SK-N-SH (cell line): ENCODE measurements at regions not wholly inside any gene's neighbourhood (a gene's known extent, or its start where the extent isn't known, plus 50 kb on each side); places are given as distances from the start of the nearest gene placed in this dataset.
A peak's percentile ranks its signal among the peaks of the same experiment; 100 is the strongest.

ENCODE experiments used
- CTCF ChIA-PET: fragments of 300-600, 350-600 bp; formaldehyde crosslinking; extraction: SDS; loops from one replicate; lab custom pipeline; 2021; lab: Yijun Ruan, JAX
- POLR2A ChIA-PET: fragments of 350-600 bp; sonication (Branson Sonifier 250); formaldehyde crosslinking; extraction: SDS; loops from one replicate; lab custom pipeline; 2020; ENCODE audit warnings: antibody characterized with exemption, inconsistent platforms; lab: Yijun Ruan, JAX
- DNase-seq: peaks from one replicate; pipeline ENCODE4 v3.0.0; 2012
- H2AFZ ChIP-seq: fragments of 200-600 bp; sonication (generic); 2 replicates; pipeline ENCODE4 v1.8.1; 2016; ENCODE audit warnings: antibody characterized with exemption, mild to moderate bottlenecking, low read depth
- H3F3A ChIP-seq: fragments of 200-600 bp; sonication (generic); replicated peaks from 2 replicates; pipeline ENCODE3; 2016; ENCODE audit warnings: antibody characterized with exemption, mild to moderate bottlenecking; ENCODE audit not compliant: insufficient read depth
- H3K27ac ChIP-seq, 2 experiments: fragments of 200-500 bp in 1 of 2; fragments of 200-600 bp in 1 of 2; sonication (Bioruptor generic) in 1 of 2; sonication (generic), shearing (Covaris generic) in 1 of 2; 2 replicates each; pipeline versions ENCODE4 v1.5.1 to v1.6.1; 2014 to 2016; ENCODE audit warnings: low read depth in 2 of 2, inconsistent platforms in 1 of 2, low read length in 1 of 2, mild to moderate bottlenecking in 1 of 2, mixed read lengths in 1 of 2
- H3K27me3 ChIP-seq: fragments of 200-600 bp; sonication (generic), shearing (Covaris generic); 2 replicates; pipeline ENCODE4 v1.6.1; 2016; ENCODE audit warnings: mixed run types; ENCODE audit not compliant: insufficient read depth
- H3K36me3 ChIP-seq, 2 experiments: fragments of 200-500 bp in 1 of 2; fragments of 200-600 bp in 1 of 2; sonication (Bioruptor generic) in 1 of 2; sonication (generic) in 1 of 2; replicated peaks in 1 of 2; 2 replicates each; pipeline versions ENCODE3 to v1.5.1; 2014 to 2016; ENCODE audit warnings: low read length in 1 of 2, mild to moderate bottlenecking in 1 of 2; ENCODE audit not compliant: insufficient read depth in 2 of 2, control insufficient read depth in 1 of 2
- H3K4me1 ChIP-seq, 2 experiments: fragments of 200-500 bp in 1 of 2; fragments of 200-600 bp in 1 of 2; sonication (Bioruptor generic) in 1 of 2; sonication (generic), shearing (Covaris generic) in 1 of 2; 2 replicates each; pipeline versions ENCODE4 v1.5.1 to v1.6.1; 2014 to 2016; ENCODE audit warnings: low read depth in 1 of 2, low read length in 1 of 2, mixed run types in 1 of 2; ENCODE audit not compliant: insufficient read depth in 2 of 2, control insufficient read depth in 1 of 2
- H3K4me2 ChIP-seq: fragments of 200-600 bp; sonication (generic), shearing (Covaris generic); 2 replicates; pipeline ENCODE4 v1.6.1; 2017; ENCODE audit warnings: mixed run types
- H3K4me3 ChIP-seq, 2 experiments: fragments of 200-500 bp in 1 of 2; fragments of 200-600 bp in 1 of 2; sonication (Bioruptor generic) in 1 of 2; sonication (generic), shearing (Covaris generic) in 1 of 2; 2 replicates each; pipeline versions ENCODE4 v1.5.1 to v1.8.1; 2014 to 2016; ENCODE audit warnings: low read depth in 2 of 2, inconsistent platforms in 1 of 2, low read length in 1 of 2, mild to moderate bottlenecking in 1 of 2, mixed read lengths in 1 of 2, moderate library complexity in 1 of 2
- H3K79me2 ChIP-seq: fragments of 200-600 bp; sonication (generic); 2 replicates; pipeline ENCODE4 v1.8.1; 2017; ENCODE audit warnings: mild to moderate bottlenecking; ENCODE audit not compliant: insufficient read depth
- H3K9ac ChIP-seq: fragments of 200-600 bp; sonication (generic); 2 replicates; pipeline ENCODE4 v1.6.1; 2017; ENCODE audit warnings: mixed run types
- H3K9me2 ChIP-seq: fragments of 200-600 bp; sonication (generic); 2 replicates; pipeline ENCODE4 v1.6.1; 2017; ENCODE audit warnings: mixed run types
- H3K9me3 ChIP-seq: fragments of 200-600 bp; sonication (generic); 2 replicates; pipeline ENCODE4 v1.6.1; 2017; ENCODE audit warnings: mixed run types, mild to moderate bottlenecking, moderate library complexity
- H4K20me1 ChIP-seq: fragments of 200-600 bp; sonication (generic); 2 replicates; pipeline ENCODE4 v1.6.1; 2017; ENCODE audit warnings: mild to moderate bottlenecking, mixed run types; ENCODE audit not compliant: insufficient read depth
- ELF1 ChIP-seq: IDR thresholded peaks from 2 replicates; pipeline ENCODE4 v1.4.0; 2012
- EP300 ChIP-seq, 2 experiments: IDR thresholded peaks; 2 replicates each; pipeline versions ENCODE4 v1.4.0 to v1.6.1; 2012; ENCODE audit warnings: borderline replicate concordance in 1 of 2, low read depth in 1 of 2, low read length in 1 of 2
- GATA2 ChIP-seq: sonication (generic); formaldehyde crosslinking; IDR thresholded peaks from 2 replicates; pipeline ENCODE4 v1.5.0; 2020; ENCODE audit warnings: mild to moderate bottlenecking, missing genetic modification reagents
- JUND ChIP-seq: IDR thresholded peaks from 2 replicates; pipeline ENCODE4 v1.4.0; 2012
- NFIC ChIP-seq: IDR thresholded peaks from 2 replicates; pipeline ENCODE4 v1.4.0; 2012; ENCODE audit warnings: borderline replicate concordance
- POLR2AphosphoS5 ChIP-seq: IDR thresholded peaks from 2 replicates; pipeline ENCODE4 v1.6.1; 2012; ENCODE audit warnings: low read depth, low read length
- RAD21 ChIP-seq: IDR thresholded peaks from 2 replicates; pipeline ENCODE4 v1.6.1; 2012; ENCODE audit warnings: mild to moderate bottlenecking, low read length
- RFX5 ChIP-seq: IDR thresholded peaks from 2 replicates; pipeline ENCODE4 v1.6.1; 2012; ENCODE audit warnings: mild to moderate bottlenecking, improper control_type of control experiment, low read length
- SIN3A ChIP-seq: IDR thresholded peaks from 2 replicates; pipeline ENCODE4 v1.6.1; 2012; ENCODE audit warnings: low read depth, mild to moderate bottlenecking, low read length, moderate library complexity, borderline replicate concordance
- SMC3 ChIP-seq: IDR thresholded peaks from 2 replicates; pipeline ENCODE4 v1.6.1; 2012; ENCODE audit warnings: low read depth, low read length, improper control_type of control experiment
- TAF1 ChIP-seq: IDR thresholded peaks from 2 replicates; pipeline ENCODE4 v1.6.1; 2012; ENCODE audit warnings: low read depth, mild to moderate bottlenecking, low read length, moderate library complexity, borderline replicate concordance
- TEAD4 ChIP-seq: IDR thresholded peaks from 2 replicates; pipeline ENCODE4 v1.4.0; 2012; ENCODE audit warnings: mild to moderate bottlenecking, borderline replicate concordance; ENCODE audit not compliant: insufficient read depth
- YY1 ChIP-seq: IDR thresholded peaks from 2 replicates; pipeline ENCODE4 v1.4.0; 2012; ENCODE audit warnings: low read depth, mild to moderate bottlenecking
- WGBS: methylation state at CpG from one replicate; pipeline ENCODE4 v1.1.6; 2017; ENCODE audit warnings: low lambda C conversion rate; 5-methylcytosine and 5-hydroxymethylcytosine counted together
- TF ChIP-seq, protein P1 (sequence below): fragments of 200-600 bp; sonication (generic); IDR thresholded peaks from 2 replicates; pipeline ENCODE4 v1.6.1; 2017; ENCODE audit warnings: antibody characterized with exemption, mild to moderate bottlenecking, moderate library complexity
- TF ChIP-seq, protein P2 (sequence below): IDR thresholded peaks from 2 replicates; pipeline ENCODE4 v1.4.0; 2012; ENCODE audit warnings: low read depth, borderline replicate concordance
- TF ChIP-seq, protein P3 (sequence below): IDR thresholded peaks from 2 replicates; pipeline ENCODE4 v1.4.0; 2012; ENCODE audit warnings: low read depth, borderline replicate concordance
- TF ChIP-seq, protein P4 (sequence below): IDR thresholded peaks from 2 replicates; pipeline ENCODE4 v1.4.0; 2012; ENCODE audit warnings: low read depth

DNA sequence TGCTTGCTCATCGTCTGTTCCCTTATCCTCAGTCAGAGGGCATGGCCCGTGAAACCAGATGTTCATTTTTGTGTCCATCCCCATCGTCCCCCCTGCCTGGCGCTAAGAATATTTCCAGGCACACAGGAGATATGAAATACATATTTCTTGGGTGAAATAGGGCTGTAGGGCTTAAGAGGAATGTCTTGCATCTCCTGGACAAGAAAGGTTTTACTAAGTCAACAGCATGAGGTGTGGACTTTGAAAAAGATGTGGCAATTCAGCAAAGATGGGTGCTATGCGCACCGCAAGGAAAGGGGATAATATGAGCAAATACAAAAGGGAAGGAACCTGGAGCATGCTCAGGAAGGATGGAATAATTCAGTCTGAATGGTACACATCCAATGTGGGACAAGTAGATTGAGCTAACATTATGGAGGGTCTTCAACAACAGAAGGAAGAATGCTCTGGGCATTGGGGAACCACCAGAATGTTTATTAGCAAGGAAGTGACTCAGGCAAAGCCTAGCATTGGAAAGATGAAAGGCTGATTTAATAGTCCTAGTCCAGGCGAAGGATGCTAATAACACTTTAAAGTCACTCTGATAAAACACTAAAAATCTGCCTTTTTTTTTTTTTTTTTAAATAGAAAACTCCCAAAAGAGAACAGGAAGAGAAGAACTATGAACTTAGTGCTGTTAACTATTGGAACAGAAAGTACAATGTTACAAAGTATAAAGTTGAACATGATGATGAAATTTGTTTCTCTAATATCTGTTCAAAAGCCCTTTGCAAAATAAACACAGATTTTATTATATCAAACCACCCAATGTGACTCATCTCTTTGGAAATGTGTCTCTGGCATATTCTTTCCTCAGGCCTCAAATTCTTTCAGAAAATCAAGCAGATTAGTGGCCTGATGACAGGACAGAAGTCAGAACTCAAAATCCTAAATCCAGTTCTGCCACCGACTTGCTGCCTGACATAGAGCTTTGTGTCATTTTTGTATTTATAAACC is 449.5 kb downstream of the BCAT1 start (continued):
- no peak for TF ChIP-seq YY1
- TF ChIP-seq, protein P1, sequence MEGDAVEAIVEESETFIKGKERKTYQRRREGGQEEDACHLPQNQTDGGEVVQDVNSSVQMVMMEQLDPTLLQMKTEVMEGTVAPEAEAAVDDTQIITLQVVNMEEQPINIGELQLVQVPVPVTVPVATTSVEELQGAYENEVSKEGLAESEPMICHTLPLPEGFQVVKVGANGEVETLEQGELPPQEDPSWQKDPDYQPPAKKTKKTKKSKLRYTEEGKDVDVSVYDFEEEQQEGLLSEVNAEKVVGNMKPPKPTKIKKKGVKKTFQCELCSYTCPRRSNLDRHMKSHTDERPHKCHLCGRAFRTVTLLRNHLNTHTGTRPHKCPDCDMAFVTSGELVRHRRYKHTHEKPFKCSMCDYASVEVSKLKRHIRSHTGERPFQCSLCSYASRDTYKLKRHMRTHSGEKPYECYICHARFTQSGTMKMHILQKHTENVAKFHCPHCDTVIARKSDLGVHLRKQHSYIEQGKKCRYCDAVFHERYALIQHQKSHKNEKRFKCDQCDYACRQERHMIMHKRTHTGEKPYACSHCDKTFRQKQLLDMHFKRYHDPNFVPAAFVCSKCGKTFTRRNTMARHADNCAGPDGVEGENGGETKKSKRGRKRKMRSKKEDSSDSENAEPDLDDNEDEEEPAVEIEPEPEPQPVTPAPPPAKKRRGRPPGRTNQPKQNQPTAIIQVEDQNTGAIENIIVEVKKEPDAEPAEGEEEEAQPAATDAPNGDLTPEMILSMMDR: no peak
- no peak for TF ChIP-seq ELF1
- TF ChIP-seq SIN3A: no peak
- TF ChIP-seq RAD21: no peak
- TF ChIP-seq, all 33 proteins: peak for 4

DNA sequence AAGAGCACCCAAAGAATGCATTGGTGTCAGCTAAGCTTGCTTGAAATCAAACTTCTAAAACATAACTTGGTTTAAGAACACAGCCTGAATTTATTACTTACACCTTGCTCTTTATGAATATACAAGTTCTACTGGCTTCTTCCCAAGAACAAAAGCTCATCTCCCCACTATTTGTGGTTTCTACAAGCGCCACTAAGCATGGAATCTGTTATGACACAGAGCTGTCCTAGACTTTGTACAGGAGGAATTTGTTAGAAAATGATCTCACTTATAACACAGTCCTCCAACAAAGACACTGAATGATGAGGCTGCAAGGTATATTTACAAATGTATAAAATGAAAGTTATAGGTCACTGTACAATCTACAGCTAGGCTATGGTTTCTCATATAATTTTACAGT is 452.1 kb downstream of the BCAT1 start:
- ChIA-PET CTCF (no interaction called here), POLR2A (no interaction called here)
- Histone ChIP-seq H3K4me3 (no peak overlapping the region), H3K4me1 (peaks cover 4 to 17% of the 10 kb centered on the region in 2 experiments; a peak in 2 of 4 replicates), H3K79me2 (no peaks in the 10 kb centered on the region), H4K20me1 (no peaks in the 10 kb centered on the region), H3K27ac (no peak overlapping the region), H3F3A (no peaks in the 10 kb centered on the region), H3K36me3 (no peaks in the 10 kb centered on the region), H3K4me2 (no peak overlapping the region), H3K27me3 (no peaks in the 10 kb centered on the region), H3K9ac (no peak overlapping the region), H3K9me3 (no peaks in the 10 kb centered on the region), H2AFZ (no peak overlapping the region), H3K9me2 (no peaks in the 10 kb centered on the region; the same call in 1 of the 2 replicates)
- TF ChIP-seq, protein P2, sequence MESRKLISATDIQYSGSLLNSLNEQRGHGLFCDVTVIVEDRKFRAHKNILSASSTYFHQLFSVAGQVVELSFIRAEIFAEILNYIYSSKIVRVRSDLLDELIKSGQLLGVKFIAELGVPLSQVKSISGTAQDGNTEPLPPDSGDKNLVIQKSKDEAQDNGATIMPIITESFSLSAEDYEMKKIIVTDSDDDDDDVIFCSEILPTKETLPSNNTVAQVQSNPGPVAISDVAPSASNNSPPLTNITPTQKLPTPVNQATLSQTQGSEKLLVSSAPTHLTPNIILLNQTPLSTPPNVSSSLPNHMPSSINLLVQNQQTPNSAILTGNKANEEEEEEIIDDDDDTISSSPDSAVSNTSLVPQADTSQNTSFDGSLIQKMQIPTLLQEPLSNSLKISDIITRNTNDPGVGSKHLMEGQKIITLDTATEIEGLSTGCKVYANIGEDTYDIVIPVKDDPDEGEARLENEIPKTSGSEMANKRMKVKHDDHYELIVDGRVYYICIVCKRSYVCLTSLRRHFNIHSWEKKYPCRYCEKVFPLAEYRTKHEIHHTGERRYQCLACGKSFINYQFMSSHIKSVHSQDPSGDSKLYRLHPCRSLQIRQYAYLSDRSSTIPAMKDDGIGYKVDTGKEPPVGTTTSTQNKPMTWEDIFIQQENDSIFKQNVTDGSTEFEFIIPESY: no peak
- TF ChIP-seq NFIC: 0 out of 2 replicates have a peak, but pooled peaks have one; percentile 16
- no peak for DNase-seq
- WGBS: 44% methylated on average over 1 of the region's 1 CpG

DNA sequence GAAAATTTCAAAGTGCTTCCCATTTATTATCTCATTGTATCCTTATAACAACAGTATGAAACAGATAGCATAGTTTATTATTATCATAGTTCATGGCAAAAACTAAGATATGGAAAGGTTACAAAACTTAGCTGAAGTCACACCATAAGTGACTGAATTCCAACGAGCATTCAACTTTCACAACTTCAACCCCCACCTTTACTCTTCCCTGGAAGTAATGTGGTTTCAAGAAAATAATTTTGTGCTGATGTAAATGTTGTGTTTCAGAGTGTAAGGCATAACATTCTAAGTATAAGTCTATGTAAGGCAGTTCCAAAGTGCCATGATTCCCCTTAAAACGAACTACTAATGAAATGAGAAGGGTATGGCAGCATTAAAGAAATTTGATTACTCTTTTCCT is 454.5 kb downstream of the BCAT1 start:
- Histone ChIP-seq H3K79me2 (no peaks in the 10 kb centered on the region), H3K4me1 (peaks cover 0 to 2% of the 10 kb centered on the region in 2 experiments; a peak in 1 of 4 replicates), H3K4me3 (no peak overlapping the region), H3K9me2 (no peaks in the 10 kb centered on the region), H2AFZ (no peak overlapping the region), H3K9me3 (no peaks in the 10 kb centered on the region), H3K9ac (no peak overlapping the region), H3F3A (no peaks in the 10 kb centered on the region), H4K20me1 (no peaks in the 10 kb centered on the region), H3K27me3 (no peaks in the 10 kb centered on the region), H3K4me2 (no peak overlapping the region), H3K36me3 (no peaks in the 10 kb centered on the region), H3K27ac (no peak overlapping the region)
- POLR2A ChIA-PET: no interaction called here
- TF ChIP-seq, protein P2: no peak
- TF ChIP-seq RFX5: no peak
- no peak for TF ChIP-seq RAD21
- no peak for TF ChIP-seq EP300 (IDR thresholded peaks at IDR 0.05; ENCODE audit: borderline replicate concordance in 1 of 2, low read depth in 1 of 2, low read length in 1 of 2)
- no peak for TF ChIP-seq NFIC
- TF ChIP-seq, protein P3, sequence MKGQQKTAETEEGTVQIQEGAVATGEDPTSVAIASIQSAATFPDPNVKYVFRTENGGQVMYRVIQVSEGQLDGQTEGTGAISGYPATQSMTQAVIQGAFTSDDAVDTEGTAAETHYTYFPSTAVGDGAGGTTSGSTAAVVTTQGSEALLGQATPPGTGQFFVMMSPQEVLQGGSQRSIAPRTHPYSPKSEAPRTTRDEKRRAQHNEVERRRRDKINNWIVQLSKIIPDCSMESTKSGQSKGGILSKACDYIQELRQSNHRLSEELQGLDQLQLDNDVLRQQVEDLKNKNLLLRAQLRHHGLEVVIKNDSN: no peak
- TF ChIP-seq SMC3: no peak
- TF ChIP-seq, protein P4, sequence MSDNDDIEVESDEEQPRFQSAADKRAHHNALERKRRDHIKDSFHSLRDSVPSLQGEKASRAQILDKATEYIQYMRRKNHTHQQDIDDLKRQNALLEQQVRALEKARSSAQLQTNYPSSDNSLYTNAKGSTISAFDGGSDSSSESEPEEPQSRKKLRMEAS: no peak
- TF ChIP-seq SIN3A: no peak
- TF ChIP-seq TAF1: no peak
- no peak for TF ChIP-seq TEAD4
- no peak for TF ChIP-seq POLR2AphosphoS5
- no peak for TF ChIP-seq GATA2 (CRISPR knock-in tag)
- TF ChIP-seq JUND: no peak
- CTCF ChIA-PET: no interaction called here
- WGBS: 44% methylated on average over 2 of the region's 2 CpGs
- DNase-seq: no peak
